ENCODE measurements at regions not wholly inside any gene's neighbourhood (a gene's known extent, or its start where the extent isn't known, plus 50 kb on each side); places are given as distances from the start of the nearest gene placed in this dataset.

DNA sequence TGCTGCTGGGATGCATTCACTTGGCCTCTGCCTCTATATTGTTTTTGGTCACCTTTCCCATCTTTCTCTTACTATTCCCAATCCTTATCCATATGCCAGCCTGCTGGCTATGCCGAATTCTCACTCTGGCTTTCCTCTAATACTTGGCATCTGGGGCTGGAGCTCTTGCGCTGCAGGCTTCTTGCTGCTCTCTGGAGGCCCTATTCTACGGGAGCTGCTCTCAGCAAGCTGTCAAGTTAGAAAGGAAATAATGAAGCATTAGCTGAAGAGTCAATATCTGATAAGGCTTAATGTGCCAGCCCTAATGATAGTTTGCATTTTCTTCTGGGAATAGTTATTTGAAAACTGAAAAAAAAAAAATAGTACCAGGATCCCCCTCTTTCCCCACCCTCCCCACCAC is 125.3 kb upstream of the CYYR1 start:
- TF ChIP-seq, protein P1, sequence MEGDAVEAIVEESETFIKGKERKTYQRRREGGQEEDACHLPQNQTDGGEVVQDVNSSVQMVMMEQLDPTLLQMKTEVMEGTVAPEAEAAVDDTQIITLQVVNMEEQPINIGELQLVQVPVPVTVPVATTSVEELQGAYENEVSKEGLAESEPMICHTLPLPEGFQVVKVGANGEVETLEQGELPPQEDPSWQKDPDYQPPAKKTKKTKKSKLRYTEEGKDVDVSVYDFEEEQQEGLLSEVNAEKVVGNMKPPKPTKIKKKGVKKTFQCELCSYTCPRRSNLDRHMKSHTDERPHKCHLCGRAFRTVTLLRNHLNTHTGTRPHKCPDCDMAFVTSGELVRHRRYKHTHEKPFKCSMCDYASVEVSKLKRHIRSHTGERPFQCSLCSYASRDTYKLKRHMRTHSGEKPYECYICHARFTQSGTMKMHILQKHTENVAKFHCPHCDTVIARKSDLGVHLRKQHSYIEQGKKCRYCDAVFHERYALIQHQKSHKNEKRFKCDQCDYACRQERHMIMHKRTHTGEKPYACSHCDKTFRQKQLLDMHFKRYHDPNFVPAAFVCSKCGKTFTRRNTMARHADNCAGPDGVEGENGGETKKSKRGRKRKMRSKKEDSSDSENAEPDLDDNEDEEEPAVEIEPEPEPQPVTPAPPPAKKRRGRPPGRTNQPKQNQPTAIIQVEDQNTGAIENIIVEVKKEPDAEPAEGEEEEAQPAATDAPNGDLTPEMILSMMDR (conservative IDR thresholded peaks at IDR 0.05; ENCODE audit: low read depth, low read length) = no peak
- TF ChIP-seq EZH2phosphoT487 (IDR thresholded peaks at IDR 0.05; ENCODE audit: borderline replicate concordance, low read length) (no peak), EZH2 (IDR thresholded peaks at IDR 0.05; ENCODE audit: low read length, unreplicated experiment) (no peak)

All from PC-3 (cell line).